HL-60 (cell line): ENCODE measurements at regions not wholly inside any gene's neighbourhood (a gene's known extent, or its start where the extent isn't known, plus 50 kb on each side); places are given as distances from the start of the nearest gene placed in this dataset.

ENCODE experiments used
- DNase-seq, 2 experiments: peaks; one replicate each; pipeline ENCODE4 v3.0.0-alpha.2; 2010 to 2020; ENCODE audit warnings: low read depth in 1 of 2, low spot score in 1 of 2
- H3K27ac ChIP-seq: fragments of 250-450 bp; sonication (Bioruptor Pico); replicated peaks from 2 replicates; pipeline ENCODE4 v1.5.1; 2020; ENCODE audit warnings: mild to moderate bottlenecking, moderate library complexity
- H3K27me3 ChIP-seq: fragments of 250-450 bp; sonication (Bioruptor Pico); 2 replicates; pipeline ENCODE4 v1.5.1; 2021; ENCODE audit warnings: mild to moderate bottlenecking, moderate library complexity; ENCODE audit not compliant: insufficient read depth, poor library complexity, severe bottlenecking
- H3K4me3 ChIP-seq: replicated peaks from 2 replicates; pipeline ENCODE4 v1.5.1; 2011; ENCODE audit warnings: mild to moderate bottlenecking, control low read depth, low read length; ENCODE audit not compliant: insufficient read depth
- CTCF ChIP-seq: IDR thresholded peaks from one replicate; pipeline ENCODE4 v1.5.1; 2011; ENCODE audit warnings: low read length, control low read depth, inconsistent platforms; ENCODE audit not compliant: insufficient read depth
- GABPA ChIP-seq: IDR thresholded peaks from 2 replicates; pipeline ENCODE4 v1.6.1; 2012; ENCODE audit warnings: low read depth
- POLR2AphosphoS5 ChIP-seq: IDR thresholded peaks from 2 replicates; pipeline ENCODE4 v1.6.1; 2012; ENCODE audit warnings: low read depth
- REST ChIP-seq: IDR thresholded peaks from 2 replicates; pipeline ENCODE4 v1.6.1; 2012; ENCODE audit warnings: low read depth; ENCODE audit not compliant: insufficient replicate concordance
- SPI1 ChIP-seq: IDR thresholded peaks from 2 replicates; pipeline ENCODE4 v1.6.1; 2012; ENCODE audit warnings: low read depth, mild to moderate bottlenecking, borderline replicate concordance

- Histone ChIP-seq H3K4me3 (no peak overlapping the region), H3K27me3 (no peaks in the 10 kb centered on the region), H3K27ac (no peak overlapping the region)
- TF ChIP-seq CTCF = no peak
- TF ChIP-seq GABPA = no peak
- TF ChIP-seq POLR2AphosphoS5 = no peak
- TF ChIP-seq SPI1 = no peak
- no peak for TF ChIP-seq REST
- no peak for DNase-seq
Observed at GRCh38 chr3:118587037-118587741, 447.5 kb downstream of the IGSF11 start.

- Histone ChIP-seq H3K27ac (no peak overlapping the region), H3K27me3 (no peaks in the 10 kb centered on the region), H3K4me3 (no peak overlapping the region)
- TF ChIP-seq CTCF (no peak), POLR2AphosphoS5 (no peak), GABPA (no peak), REST (no peak), SPI1 (no peak)
- DNase-seq = no peak
Observed at GRCh38 chr3:118587847-118588246, 446.8 kb downstream of the IGSF11 start.

GRCh38 chr3:118593277-118593670 lies 441.4 kb downstream of the IGSF11 start:
- H3K27me3 ChIP-seq = no peaks in the 10 kb centered on the region
- DNase-seq = no peak
- no peak for TF ChIP-seq CTCF
- TF ChIP-seq POLR2AphosphoS5 = no peak
- TF ChIP-seq SPI1 = no peak
- no peak for TF ChIP-seq GABPA
- no peak for TF ChIP-seq REST
- no peak overlapping the region for H3K27ac ChIP-seq
- H3K4me3 ChIP-seq = no peak overlapping the region
